Subcutaneous abdominal adipose tissue (tissue), 5 donors: ENCODE measurements at regions not wholly inside any gene's neighbourhood (a gene's known extent, or its start where the extent isn't known, plus 50 kb on each side); places are given as distances from the start of the nearest gene placed in this dataset.

Experiments
- H3K27ac ChIP-seq: one replicate; pipeline ENCODE4 v1.7.0; 2013; ENCODE audit warnings: low read depth, mild to moderate bottlenecking, inconsistent platforms, low read length, moderate library complexity
- H3K27me3 ChIP-seq, 5 donors: one replicate each; pipeline ENCODE4 v1.7.0; 2013; ENCODE audit warnings: low read length in 5 of 5, inconsistent platforms in 1 of 5; ENCODE audit not compliant: control insufficient read depth in 5 of 5, insufficient read depth in 4 of 5
- H3K36me3 ChIP-seq, 5 donors: one replicate each; pipeline ENCODE4 v1.7.0; 2013; ENCODE audit warnings: low read length in 5 of 5; ENCODE audit not compliant: control insufficient read depth in 5 of 5, insufficient read depth in 5 of 5
- H3K4me1 ChIP-seq, 5 donors: one replicate each; pipeline ENCODE4 v1.7.0; 2013; ENCODE audit warnings: low read length in 5 of 5, mild to moderate bottlenecking in 3 of 5, moderate library complexity in 1 of 5; ENCODE audit not compliant: control insufficient read depth in 5 of 5, insufficient read depth in 5 of 5
- H3K4me3 ChIP-seq, 5 donors: one replicate each; pipeline ENCODE4 v1.7.0; 2013; ENCODE audit warnings: low read length in 5 of 5, low read depth in 1 of 5
- H3K9ac ChIP-seq, 5 donors: one replicate each; pipeline ENCODE4 v1.7.0; 2013; ENCODE audit warnings: low read length in 5 of 5, mild to moderate bottlenecking in 4 of 5, moderate library complexity in 3 of 5
- H3K9me3 ChIP-seq, 5 donors: one replicate each; pipeline ENCODE4 v1.7.0; 2013; ENCODE audit warnings: low read length in 5 of 5; ENCODE audit not compliant: control insufficient read depth in 5 of 5
- donor health status: healthy.
- donor health status: healthy.
- donor health status: healthy.
- donor health status: healthy.
- donor health status: healthy.

DNA sequence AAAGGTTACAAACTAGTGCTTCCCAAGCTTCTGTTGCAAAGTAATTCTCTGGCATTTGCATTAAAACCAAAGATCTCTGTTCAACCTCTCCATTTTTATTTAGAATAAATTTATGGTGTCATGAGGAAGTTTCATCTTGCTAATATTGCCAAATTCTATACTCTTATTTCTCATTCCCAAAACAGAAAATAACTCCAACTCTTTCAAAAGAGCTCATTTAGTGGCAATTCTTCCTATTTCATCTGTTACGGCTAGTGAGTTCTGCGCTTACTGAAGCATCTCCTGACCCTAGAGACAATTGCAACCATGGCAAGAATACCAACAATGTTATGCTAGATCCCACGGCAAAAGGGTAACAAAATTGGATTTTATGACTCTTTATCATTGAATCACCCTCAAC lies 97.0 kb downstream of the HINT1 start:
- Histone ChIP-seq H3K27ac (no peak overlapping the region), H3K4me1 (no peaks in the 10 kb centered on the region), H3K27me3 (no peaks in the 10 kb centered on the region), H3K9ac (no peak overlapping the region), H3K9me3 (peaks cover 0 to 12% (median 6%) of the 10 kb centered on the region in 5 donors), H3K36me3 (no peaks in the 10 kb centered on the region), H3K4me3 (no peak overlapping the region)

GRCh38 chr5:131067636-131068035 lies 97.4 kb downstream of the HINT1 start:
- no peaks in the 10 kb centered on the region for H3K36me3 ChIP-seq
- H3K9ac ChIP-seq, result no peak overlapping the region
- H3K9me3 ChIP-seq, result peaks cover 0 to 12% (median 6%) of the 10 kb centered on the region in 5 donors
- no peaks in the 10 kb centered on the region for H3K4me1 ChIP-seq
- H3K27me3 ChIP-seq, result no peaks in the 10 kb centered on the region
- H3K27ac ChIP-seq, result no peak overlapping the region
- no peak overlapping the region for H3K4me3 ChIP-seq

DNA sequence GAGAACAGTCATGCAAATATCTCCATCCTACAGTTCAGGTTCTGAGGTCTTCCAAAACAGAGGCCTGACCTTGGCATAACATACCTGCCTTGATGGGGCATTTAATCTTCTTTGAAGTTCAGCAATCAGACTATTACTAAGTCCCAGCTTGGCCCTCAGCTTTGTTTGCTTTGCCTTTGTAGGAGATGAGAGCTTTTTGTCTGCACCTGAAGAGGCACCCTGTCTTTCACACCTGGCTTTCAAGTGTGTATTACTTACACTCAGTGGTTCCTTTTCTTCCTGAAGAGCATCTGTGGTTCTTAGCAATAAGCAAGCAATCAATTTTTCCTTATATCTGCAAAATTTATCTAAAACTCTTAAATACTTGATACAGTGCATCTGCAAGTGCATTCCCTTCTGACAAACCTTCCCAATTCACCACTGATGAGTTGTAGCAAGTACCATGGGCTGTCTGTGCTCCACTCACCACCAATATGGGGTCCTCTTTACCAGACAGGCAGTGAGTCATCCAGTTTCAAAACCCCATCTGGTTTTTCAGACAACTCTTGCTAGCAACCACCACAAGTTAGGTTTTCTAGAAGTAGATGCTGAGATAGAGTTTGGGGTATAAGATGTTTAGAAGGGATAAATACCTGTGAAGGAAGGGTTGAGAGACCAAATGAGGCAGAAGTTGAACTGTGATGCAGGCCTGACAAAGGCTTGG lies 100.2 kb downstream of the HINT1 start:
- H3K9me3 ChIP-seq, result peaks cover 0 to 12% (median 6%) of the 10 kb centered on the region in 5 donors
- no peaks in the 10 kb centered on the region for H3K4me1 ChIP-seq
- no peaks in the 10 kb centered on the region for H3K27me3 ChIP-seq
- no peaks in the 10 kb centered on the region for H3K36me3 ChIP-seq
- H3K27ac ChIP-seq, result no peak overlapping the region
- no peak overlapping the region for H3K9ac ChIP-seq
- H3K4me3 ChIP-seq, result no peak overlapping the region

- H3K9me3 ChIP-seq, result peaks cover 0 to 5% (median 2%) of the 10 kb centered on the region in 5 donors
- no peaks in the 10 kb centered on the region for H3K27me3 ChIP-seq
- H3K36me3 ChIP-seq, result no peaks in the 10 kb centered on the region
- no peaks in the 10 kb centered on the region for H3K4me1 ChIP-seq
- no peak overlapping the region for H3K27ac ChIP-seq
- H3K9ac ChIP-seq, result no peak overlapping the region
- H3K4me3 ChIP-seq, result no peak overlapping the region
These were observed 122.9 kb downstream of the HINT1 start for GRCh38 chr5:131042021-131042789.

DNA sequence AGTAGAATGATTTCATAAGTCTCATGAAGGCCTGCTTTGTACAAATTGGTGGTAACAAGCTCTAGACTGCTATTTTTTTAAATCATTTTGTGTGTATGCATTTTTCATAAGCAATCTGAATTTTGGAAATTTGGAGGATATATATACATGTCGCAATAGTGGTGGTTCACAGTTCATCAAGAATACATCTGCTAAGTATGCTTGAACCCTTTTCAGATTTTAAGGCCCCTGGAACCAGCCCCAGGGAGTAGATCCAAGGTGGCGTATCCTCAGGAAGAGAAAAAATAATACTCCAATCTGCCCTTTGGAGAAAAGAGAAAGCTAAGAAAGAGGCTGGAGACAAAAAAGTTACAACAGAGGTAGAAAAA lies 141.6 kb downstream of the HINT1 start:
- H3K27ac ChIP-seq, result no peak overlapping the region
- H3K36me3 ChIP-seq, result no peaks in the 10 kb centered on the region
- H3K9ac ChIP-seq, result no peak overlapping the region
- no peak overlapping the region for H3K4me3 ChIP-seq
- H3K9me3 ChIP-seq, result no peaks in the 10 kb centered on the region
- no peaks in the 10 kb centered on the region for H3K4me1 ChIP-seq
- no peaks in the 10 kb centered on the region for H3K27me3 ChIP-seq

DNA sequence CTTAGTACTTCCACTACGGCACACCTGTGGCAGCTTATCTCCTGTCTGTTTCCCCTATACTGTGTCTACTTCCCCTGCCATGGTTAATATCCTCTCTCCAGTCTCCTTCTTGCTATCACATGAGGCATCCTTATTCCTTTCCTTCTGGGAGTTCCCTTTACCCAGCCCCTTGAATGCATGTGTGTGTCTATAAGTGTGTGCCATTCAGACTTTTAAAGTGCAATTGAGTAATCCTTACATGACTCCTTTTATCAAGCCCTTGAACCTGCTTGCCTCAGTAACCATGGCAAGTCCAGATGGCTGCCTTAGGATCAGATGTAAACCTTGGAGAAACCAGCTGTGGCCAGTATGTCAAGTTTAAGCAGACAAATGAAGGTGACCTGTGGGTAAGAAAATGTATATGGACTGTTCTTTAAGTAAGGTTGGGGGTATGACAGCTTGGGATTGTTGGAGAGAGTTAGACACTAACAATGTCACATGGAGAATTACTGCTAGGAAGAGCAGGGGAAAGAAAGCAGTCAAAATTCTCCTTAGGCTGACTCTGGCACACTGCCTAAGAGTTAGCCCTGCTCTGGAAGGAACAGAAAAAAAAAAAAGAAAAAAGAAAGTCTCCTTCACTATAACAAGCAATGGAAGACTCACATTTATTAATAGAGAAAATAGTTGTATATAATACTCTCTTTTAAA lies 142.1 kb downstream of the HINT1 start:
- Histone ChIP-seq H3K27me3 (no peaks in the 10 kb centered on the region), H3K9ac (no peak overlapping the region), H3K4me3 (no peak overlapping the region), H3K4me1 (no peaks in the 10 kb centered on the region), H3K27ac (no peak overlapping the region), H3K9me3 (no peaks in the 10 kb centered on the region), H3K36me3 (no peaks in the 10 kb centered on the region)

DNA sequence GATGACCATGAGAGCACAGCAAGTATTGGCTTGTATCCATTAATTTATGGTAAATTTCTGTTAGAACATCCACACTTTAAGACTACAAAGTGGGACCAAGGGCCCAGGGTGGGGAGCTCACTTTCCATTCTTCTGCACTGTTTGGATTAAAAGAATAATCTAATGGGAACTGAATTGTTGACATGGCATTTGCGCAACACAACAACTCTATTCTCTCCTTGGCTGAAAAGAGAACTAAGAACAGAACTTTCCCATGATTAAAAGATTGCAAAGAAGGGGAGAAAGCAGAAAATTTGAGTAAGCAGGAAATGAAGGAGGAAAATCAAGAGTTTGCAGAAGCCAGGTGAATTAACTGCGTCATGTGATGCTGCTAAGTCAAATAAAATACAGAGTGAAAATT lies 143.4 kb downstream of the HINT1 start:
- Histone ChIP-seq H3K4me3 (no peak overlapping the region), H3K36me3 (no peaks in the 10 kb centered on the region), H3K9me3 (no peaks in the 10 kb centered on the region), H3K27me3 (no peaks in the 10 kb centered on the region), H3K9ac (no peak overlapping the region), H3K27ac (no peak overlapping the region), H3K4me1 (no peaks in the 10 kb centered on the region)

GRCh38 chr5:131019601-131020315 lies 145.3 kb downstream of the HINT1 start:
- no peaks in the 10 kb centered on the region for H3K4me1 ChIP-seq
- no peak overlapping the region for H3K27ac ChIP-seq
- H3K9me3 ChIP-seq, result no peaks in the 10 kb centered on the region
- no peaks in the 10 kb centered on the region for H3K36me3 ChIP-seq
- no peaks in the 10 kb centered on the region for H3K27me3 ChIP-seq
- H3K4me3 ChIP-seq, result no peak overlapping the region
- no peak overlapping the region for H3K9ac ChIP-seq

DNA sequence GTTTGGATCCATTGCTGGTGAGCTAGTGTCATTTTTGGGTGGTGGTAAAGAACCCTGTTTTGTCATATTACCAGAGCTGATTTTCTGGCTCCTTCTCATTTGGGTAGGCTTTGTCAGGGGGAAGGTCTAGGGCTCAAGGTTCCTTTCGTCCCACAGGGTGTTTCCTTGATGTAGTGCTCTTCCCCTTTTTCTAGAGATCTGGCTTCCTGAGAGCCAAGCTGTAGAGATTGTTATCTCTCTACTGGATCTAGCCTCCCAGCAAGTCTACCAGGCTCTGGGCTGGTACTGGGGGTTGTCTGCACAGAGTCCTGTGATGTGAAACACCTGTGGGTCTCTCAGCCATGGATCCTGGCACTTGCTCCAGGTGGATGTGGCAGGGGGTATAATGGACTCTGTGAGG lies 145.9 kb downstream of the HINT1 start:
- Histone ChIP-seq H3K4me3 (no peak overlapping the region), H3K9ac (no peak overlapping the region), H3K27ac (no peak overlapping the region), H3K36me3 (no peaks in the 10 kb centered on the region), H3K9me3 (no peaks in the 10 kb centered on the region), H3K4me1 (no peaks in the 10 kb centered on the region), H3K27me3 (no peaks in the 10 kb centered on the region)

DNA sequence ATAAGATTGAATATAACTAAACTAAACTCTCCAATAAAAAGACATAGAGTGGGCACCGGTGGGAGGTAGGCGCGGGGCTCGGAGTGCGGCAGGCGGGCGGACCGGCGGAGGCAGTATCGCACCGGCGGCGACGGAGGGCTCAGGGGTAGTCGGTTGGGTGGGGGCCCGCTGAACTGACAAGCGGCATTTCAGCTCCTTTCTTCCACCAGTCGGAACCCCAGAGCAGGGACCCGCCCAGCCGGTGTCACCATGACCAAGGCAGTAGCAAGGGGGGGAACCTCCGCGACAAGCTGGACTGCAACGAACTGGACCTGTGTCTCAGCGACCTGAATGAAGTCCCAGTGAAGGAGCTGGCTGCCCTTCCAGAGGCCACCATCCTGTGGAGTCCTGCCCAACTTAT lies 156.7 kb downstream of the HINT1 start:
- Histone ChIP-seq H3K27me3 (no peaks in the 10 kb centered on the region), H3K4me1 (no peaks in the 10 kb centered on the region), H3K4me3 (no peak overlapping the region), H3K9ac (no peak overlapping the region), H3K27ac (no peak overlapping the region), H3K9me3 (no peaks in the 10 kb centered on the region), H3K36me3 (no peaks in the 10 kb centered on the region)
